NCI-H2029 treated with DMSO at 0.1 percent for 48 hours (cell line): ENCODE measurements at regions not wholly inside any gene's neighbourhood (a gene's known extent, or its start where the extent isn't known, plus 50 kb on each side); places are given as distances from the start of the nearest gene placed in this dataset.

Experiments
- DNase-seq: peaks from one replicate; lab custom pipeline; 2025; lab: John Stamatoyannopoulos, UW

- DNase-seq = no peak
These were observed 352.1 kb upstream of the GATB start for GRCh38 chr4:152112887-152113286.

- no peak for DNase-seq
These were observed 351.4 kb upstream of the GATB start for GRCh38 chr4:152112190-152112589.

GRCh38 chr4:152110780-152111179, 350.0 kb upstream of the GATB start:
- DNase-seq = no peak

GRCh38 chr4:152109531-152110509, 349.0 kb upstream of the GATB start:
- DNase-seq = no peak

GRCh38 chr4:152107736-152108500, 347.1 kb upstream of the GATB start:
- no peak for DNase-seq

GRCh38 chr4:152106781-152107321, 346.0 kb upstream of the GATB start:
- no peak for DNase-seq

GRCh38 chr4:152106113-152106763, 345.4 kb upstream of the GATB start:
- no peak for DNase-seq

GRCh38 chr4:152104901-152105357, 344.1 kb upstream of the GATB start:
- DNase-seq = no peak

- no peak for DNase-seq
These were observed 343.5 kb upstream of the GATB start for GRCh38 chr4:152104356-152104755.

GRCh38 chr4:152103181-152103901, 342.5 kb upstream of the GATB start:
- no peak for DNase-seq

- DNase-seq = no peak
These were observed 341.7 kb upstream of the GATB start for GRCh38 chr4:152102436-152103000.

GRCh38 chr4:152101556-152102435, 341.0 kb upstream of the GATB start:
- no peak for DNase-seq

- no peak for DNase-seq
These were observed 339.8 kb upstream of the GATB start for GRCh38 chr4:152100379-152101201.

- no peak for DNase-seq
These were observed 339.2 kb upstream of the GATB start for GRCh38 chr4:152099981-152100378.

GRCh38 chr4:152099555-152099954, 338.7 kb upstream of the GATB start:
- DNase-seq = no peak

- DNase-seq = no peak
These were observed 338.2 kb upstream of the GATB start for GRCh38 chr4:152099061-152099425.

GRCh38 chr4:152098365-152099060, 337.7 kb upstream of the GATB start:
- DNase-seq = no peak

- no peak for DNase-seq
These were observed 336.6 kb upstream of the GATB start for GRCh38 chr4:152097371-152097770.

- no peak for DNase-seq
These were observed 334.9 kb upstream of the GATB start for GRCh38 chr4:152095701-152096070.
